Sciatic nerve (tissue), 2 donors: ENCODE measurements at regions not wholly inside any gene's neighbourhood (a gene's known extent, or its start where the extent isn't known, plus 50 kb on each side); places are given as distances from the start of the nearest gene placed in this dataset.

Experiments used
- ATAC-seq: fragments of 200-7000 bp; cut with Tn5 transposase; one replicate; pipeline ENCODE4 v1.9.1; 2020; ENCODE audit warnings: mild to moderate bottlenecking, moderate library complexity
- DNase-seq: peaks from one replicate; pipeline ENCODE4 v3.0.0-alpha.2; 2020; ENCODE audit warnings: low spot score
- intact Hi-C: fragments of 100-400 bp; cut with DNase I; formaldehyde crosslinking; loops from one replicate; pipeline ENCODE4 v1.14.2; 2022
- donor health status: DM: no; HTN: no; CAD: no.
- donor health status: DM: no; HTN: no; CAD: no.

GRCh38 chr5:3794611-3795010, 199.0 kb downstream of the IRX1 start:
- intact Hi-C loops = no loop called here
- no peak for ATAC-seq
- DNase-seq = no peak

GRCh38 chr5:3796736-3797135, 201.1 kb downstream of the IRX1 start:
- ATAC-seq (no peak), DNase-seq (no peak)
- intact Hi-C loops = no loop called here

- no peak for DNase-seq
- intact Hi-C loops = no loop called here
- no peak for ATAC-seq
Observed at GRCh38 chr5:3801967-3802366, 206.3 kb downstream of the IRX1 start.

- ATAC-seq = no peak
- no peak for DNase-seq
- intact Hi-C loops = no loop called here
Observed at GRCh38 chr5:3809455-3809854, 213.8 kb downstream of the IRX1 start.

- ATAC-seq (no peak), DNase-seq (no peak)
- intact Hi-C loops = no loop called here
Observed at GRCh38 chr5:3811116-3811515, 215.5 kb downstream of the IRX1 start.

- intact Hi-C loops = no loop called here
- no peak for DNase-seq
- no peak for ATAC-seq
Observed at GRCh38 chr5:3818624-3819023, 223.0 kb downstream of the IRX1 start.

- DNase-seq (no peak), ATAC-seq (no peak)
- intact Hi-C loops = no loop called here
Observed at GRCh38 chr5:3825531-3826451, 230.2 kb downstream of the IRX1 start.

GRCh38 chr5:3827624-3828023, 232.0 kb downstream of the IRX1 start:
- ATAC-seq (no peak), DNase-seq (no peak)
- intact Hi-C loops = no loop called here

- DNase-seq = no peak
- ATAC-seq = no peak
- intact Hi-C loops = no loop called here
Observed at GRCh38 chr5:3828761-3829160, 233.1 kb downstream of the IRX1 start.

- intact Hi-C loops = no loop called here
- no peak for ATAC-seq
- no peak for DNase-seq
Observed at GRCh38 chr5:3833566-3833965, 237.9 kb downstream of the IRX1 start.

GRCh38 chr5:3835811-3836210, 240.2 kb downstream of the IRX1 start:
- intact Hi-C loops = no loop called here
- DNase-seq (no peak), ATAC-seq (no peak)

- no peak for ATAC-seq
- intact Hi-C loops = no loop called here
- no peak for DNase-seq
Observed at GRCh38 chr5:3836528-3836927, 240.9 kb downstream of the IRX1 start.

GRCh38 chr5:3837506-3837905, 241.9 kb downstream of the IRX1 start:
- ATAC-seq (no peak), DNase-seq (no peak)
- intact Hi-C loops = no loop called here

GRCh38 chr5:3839151-3839550, 243.5 kb downstream of the IRX1 start:
- DNase-seq (no peak), ATAC-seq (no peak)
- intact Hi-C loops = no loop called here

- DNase-seq (no peak), ATAC-seq (no peak)
- intact Hi-C loops = no loop called here
Observed at GRCh38 chr5:3842591-3842990, 247.0 kb downstream of the IRX1 start.

GRCh38 chr5:3843706-3844105, 248.1 kb downstream of the IRX1 start:
- DNase-seq = no peak
- intact Hi-C loops = no loop called here
- ATAC-seq = peak; percentile 69

GRCh38 chr5:3844266-3844665, 248.6 kb downstream of the IRX1 start:
- DNase-seq = peak; percentile 71
- intact Hi-C loops = no loop called here
- peak; percentile 80 for ATAC-seq

GRCh38 chr5:3845230-3845629, 249.6 kb downstream of the IRX1 start:
- ATAC-seq (no peak), DNase-seq (no peak)
- intact Hi-C loops = no loop called here

- intact Hi-C loops = no loop called here
- ATAC-seq = no peak
- DNase-seq = no peak
Observed at GRCh38 chr5:3852161-3852916, 256.7 kb downstream of the IRX1 start.

GRCh38 chr5:3853362-3853761, 257.7 kb downstream of the IRX1 start:
- no peak for ATAC-seq
- intact Hi-C loops = no loop called here
- no peak for DNase-seq
